ENCODE measurements at regions not wholly inside any gene's neighbourhood (a gene's known extent, or its start where the extent isn't known, plus 50 kb on each side); places are given as distances from the start of the nearest gene placed in this dataset.

GRCh38 chr7:155956977-155957376, 144.7 kb upstream of the SHH start:
- Histone ChIP-seq H3K4me1 (replicated peaks) (no peaks in the 10 kb centered on the region), H3K27me3 (replicated peaks; ENCODE audit: insufficient read depth) (no peaks in the 10 kb centered on the region), H3K4me3 (no peak overlapping the region), H3K9me3 (no peaks in the 10 kb centered on the region), H3K27ac (no peak overlapping the region), H3K36me3 (no peaks in the 10 kb centered on the region)
- no peak for DNase-seq (ENCODE audit: low spot score)
- 81% methylated on average over 12 of the region's 12 CpGs for WGBS
- intact Hi-C loops (cut with DNase I) = no loop called here
- TF ChIP-seq POLR2AphosphoS5 (IDR thresholded peaks at IDR 0.05) = no peak
- TF ChIP-seq POLR2A (IDR thresholded peaks at IDR 0.05) = no peak
- TF ChIP-seq, protein P1, sequence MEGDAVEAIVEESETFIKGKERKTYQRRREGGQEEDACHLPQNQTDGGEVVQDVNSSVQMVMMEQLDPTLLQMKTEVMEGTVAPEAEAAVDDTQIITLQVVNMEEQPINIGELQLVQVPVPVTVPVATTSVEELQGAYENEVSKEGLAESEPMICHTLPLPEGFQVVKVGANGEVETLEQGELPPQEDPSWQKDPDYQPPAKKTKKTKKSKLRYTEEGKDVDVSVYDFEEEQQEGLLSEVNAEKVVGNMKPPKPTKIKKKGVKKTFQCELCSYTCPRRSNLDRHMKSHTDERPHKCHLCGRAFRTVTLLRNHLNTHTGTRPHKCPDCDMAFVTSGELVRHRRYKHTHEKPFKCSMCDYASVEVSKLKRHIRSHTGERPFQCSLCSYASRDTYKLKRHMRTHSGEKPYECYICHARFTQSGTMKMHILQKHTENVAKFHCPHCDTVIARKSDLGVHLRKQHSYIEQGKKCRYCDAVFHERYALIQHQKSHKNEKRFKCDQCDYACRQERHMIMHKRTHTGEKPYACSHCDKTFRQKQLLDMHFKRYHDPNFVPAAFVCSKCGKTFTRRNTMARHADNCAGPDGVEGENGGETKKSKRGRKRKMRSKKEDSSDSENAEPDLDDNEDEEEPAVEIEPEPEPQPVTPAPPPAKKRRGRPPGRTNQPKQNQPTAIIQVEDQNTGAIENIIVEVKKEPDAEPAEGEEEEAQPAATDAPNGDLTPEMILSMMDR (IDR thresholded peaks at IDR 0.05) = no peak

- no peaks in the 10 kb centered on the region for H3K36me3 ChIP-seq
- H3K4me1 ChIP-seq (replicated peaks) = no peaks in the 10 kb centered on the region
- intact Hi-C loops (cut with DNase I) = no loop called here
- no peak for DNase-seq (ENCODE audit: low spot score)
- TF ChIP-seq POLR2A (IDR thresholded peaks at IDR 0.05) = no peak
- TF ChIP-seq, protein P1 (IDR thresholded peaks at IDR 0.05) = no peak
- no peak for TF ChIP-seq POLR2AphosphoS5 (IDR thresholded peaks at IDR 0.05)
- H3K27ac ChIP-seq = no peak overlapping the region
- no peaks in the 10 kb centered on the region for H3K27me3 ChIP-seq (replicated peaks; ENCODE audit: insufficient read depth)
- no peak overlapping the region for H3K4me3 ChIP-seq
- WGBS = 91% methylated on average over 9 of the region's 9 CpGs
- H3K9me3 ChIP-seq = no peaks in the 10 kb centered on the region
These were observed 143.0 kb upstream of the SHH start for GRCh38 chr7:155955367-155955635.

GRCh38 chr7:155954550-155955366, 142.5 kb upstream of the SHH start:
- TF ChIP-seq POLR2A (IDR thresholded peaks at IDR 0.05) = no peak
- TF ChIP-seq POLR2AphosphoS5 (IDR thresholded peaks at IDR 0.05) = no peak
- TF ChIP-seq, protein P1 (IDR thresholded peaks at IDR 0.05) = no peak
- DNase-seq (ENCODE audit: low spot score) = no peak
- 87% methylated on average over 22 of the region's 22 CpGs for WGBS

DNA sequence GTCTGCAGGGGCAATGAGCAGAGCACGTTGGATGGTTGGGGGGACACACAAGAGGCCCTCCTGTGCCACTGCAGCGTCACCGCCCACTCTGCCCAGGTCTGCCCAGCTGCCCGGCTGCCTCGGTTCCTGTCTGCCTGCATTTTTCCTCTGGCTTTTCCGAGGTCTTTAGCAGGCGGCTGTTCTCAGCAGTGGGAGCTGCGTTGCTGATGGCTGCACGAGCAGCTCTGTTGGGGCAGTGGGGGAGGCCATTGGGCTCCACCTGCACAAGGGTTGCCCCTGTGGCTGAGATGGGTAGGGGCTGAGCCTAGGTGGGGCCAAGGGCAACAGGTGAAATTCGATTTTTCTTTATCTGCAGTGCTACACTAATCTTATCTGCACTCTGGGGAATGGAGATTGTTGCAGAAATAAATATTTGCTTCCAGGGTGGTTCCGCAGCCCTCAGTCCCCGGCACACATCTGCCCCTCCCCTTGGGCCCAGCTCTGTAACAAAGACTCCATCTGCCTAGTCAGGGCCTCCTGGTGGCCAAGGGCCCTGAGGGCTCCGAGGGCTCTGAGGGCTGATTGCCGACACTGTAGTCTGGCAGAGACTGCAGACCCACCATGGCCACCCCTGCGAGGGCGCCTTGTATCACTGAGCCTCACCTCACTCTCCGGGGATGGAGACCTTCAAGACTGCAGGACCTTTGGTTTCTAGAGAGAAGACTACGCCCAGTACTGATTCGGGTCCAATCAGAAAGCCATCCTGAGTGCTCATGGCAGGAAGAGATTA, 141.7 kb upstream of the SHH start:
- DNase-seq (ENCODE audit: low spot score) = no peak
- H3K36me3 ChIP-seq = no peaks in the 10 kb centered on the region
- H3K4me3 ChIP-seq = no peak overlapping the region
- no peaks in the 10 kb centered on the region for H3K27me3 ChIP-seq (replicated peaks; ENCODE audit: insufficient read depth)
- no peaks in the 10 kb centered on the region for H3K9me3 ChIP-seq
- WGBS = 67% methylated on average over 19 of the region's 19 CpGs
- no peak overlapping the region for H3K27ac ChIP-seq
- H3K4me1 ChIP-seq (replicated peaks) = no peaks in the 10 kb centered on the region
- intact Hi-C loops (cut with DNase I) = no loop called here
- TF ChIP-seq POLR2A (IDR thresholded peaks at IDR 0.05) (no peak), POLR2AphosphoS5 (IDR thresholded peaks at IDR 0.05) (no peak)
- TF ChIP-seq, protein P1 (IDR thresholded peaks at IDR 0.05) = no peak

More at GRCh38 chr7:155954550-155955366, 142.5 kb upstream of the SHH start:
- no peaks in the 10 kb centered on the region for H3K27me3 ChIP-seq (replicated peaks; ENCODE audit: insufficient read depth)
- no peak overlapping the region for H3K4me3 ChIP-seq
- intact Hi-C loops (cut with DNase I) = no loop called here
- no peaks in the 10 kb centered on the region for H3K36me3 ChIP-seq
- no peak overlapping the region for H3K27ac ChIP-seq
- no peaks in the 10 kb centered on the region for H3K4me1 ChIP-seq (replicated peaks)
- H3K9me3 ChIP-seq = no peaks in the 10 kb centered on the region

- no peaks in the 10 kb centered on the region for H3K27me3 ChIP-seq (replicated peaks; ENCODE audit: insufficient read depth)
- TF ChIP-seq, protein P1 (IDR thresholded peaks at IDR 0.05) = no peak
- TF ChIP-seq POLR2AphosphoS5 (IDR thresholded peaks at IDR 0.05) (no peak), POLR2A (IDR thresholded peaks at IDR 0.05) (no peak)
- WGBS = 71% methylated on average over 5 of the region's 5 CpGs
- no peaks in the 10 kb centered on the region for H3K9me3 ChIP-seq
- no peak overlapping the region for H3K4me3 ChIP-seq
- intact Hi-C loops (cut with DNase I) = no loop called here
- H3K4me1 ChIP-seq (replicated peaks) = no peaks in the 10 kb centered on the region
- no peak for DNase-seq (ENCODE audit: low spot score)
- H3K27ac ChIP-seq = no peak overlapping the region
- no peaks in the 10 kb centered on the region for H3K36me3 ChIP-seq
These were observed 141.2 kb upstream of the SHH start for GRCh38 chr7:155953501-155953778.
